ENCODE measurements at regions not wholly inside any gene's neighbourhood (a gene's known extent, or its start where the extent isn't known, plus 50 kb on each side); places are given as distances from the start of the nearest gene placed in this dataset.

GRCh38 chr4:181498148-181498547 is 745.1 kb upstream of the TENM3 start:
- no peak for TF ChIP-seq CTCF (IDR thresholded peaks at IDR 0.05; ENCODE audit: insufficient read depth, low read depth, low read length)
- H3K4me3 ChIP-seq (ENCODE audit: low read depth, low read length): no peak overlapping the region
- DNase-seq (ENCODE audit: low read depth): no peak

GRCh38 chr4:181502611-181503010 is 740.6 kb upstream of the TENM3 start:
- no peak for DNase-seq (ENCODE audit: low read depth)
- no peak for TF ChIP-seq CTCF (IDR thresholded peaks at IDR 0.05; ENCODE audit: insufficient read depth, low read depth, low read length)
- H3K4me3 ChIP-seq (ENCODE audit: low read depth, low read length): no peak overlapping the region

GRCh38 chr4:181503687-181504390 is 739.4 kb upstream of the TENM3 start:
- no peak overlapping the region for H3K4me3 ChIP-seq (ENCODE audit: low read depth, low read length)
- no peak for TF ChIP-seq CTCF (IDR thresholded peaks at IDR 0.05; ENCODE audit: insufficient read depth, low read depth, low read length)
- DNase-seq (ENCODE audit: low read depth): no peak

GRCh38 chr4:181504924-181505323 is 738.3 kb upstream of the TENM3 start:
- no peak overlapping the region for H3K4me3 ChIP-seq (ENCODE audit: low read depth, low read length)
- DNase-seq (ENCODE audit: low read depth): no peak
- no peak for TF ChIP-seq CTCF (IDR thresholded peaks at IDR 0.05; ENCODE audit: insufficient read depth, low read depth, low read length)

- DNase-seq (ENCODE audit: low read depth): peak; percentile 2
- H3K4me3 ChIP-seq (ENCODE audit: low read depth, low read length): no peak overlapping the region
- TF ChIP-seq CTCF (IDR thresholded peaks at IDR 0.05; ENCODE audit: insufficient read depth, low read depth, low read length): no peak
Measured at GRCh38 chr4:181507180-181507835, 735.9 kb upstream of the TENM3 start.

GRCh38 chr4:181507938-181508337 is 735.3 kb upstream of the TENM3 start:
- no peak overlapping the region for H3K4me3 ChIP-seq (ENCODE audit: low read depth, low read length)

More at GRCh38 chr4:181507938-181508337, 735.3 kb upstream of the TENM3 start:
- no peak for TF ChIP-seq CTCF (IDR thresholded peaks at IDR 0.05; ENCODE audit: insufficient read depth, low read depth, low read length)
- no peak for DNase-seq (ENCODE audit: low read depth)
